ENCODE measurements at regions not wholly inside any gene's neighbourhood (a gene's known extent, or its start where the extent isn't known, plus 50 kb on each side); places are given as distances from the start of the nearest gene placed in this dataset.

- Histone ChIP-seq H3K9ac (ENCODE audit: insufficient read depth, low read depth, low read length) (no peak overlapping the region), H3K4me3 (replicated peaks in 1 of 3; ENCODE audit: insufficient read depth in 1 of 3, low read depth in 2 of 3, low read length in 3 of 3) (no peak overlapping the region), H3K27me3 (ENCODE audit: control insufficient read depth in 1 of 2, insufficient read depth in 2 of 2, low read length in 2 of 2) (no peaks in the 10 kb centered on the region), H2AFZ (ENCODE audit: low read length) (no peak overlapping the region), H3K9me3 (ENCODE audit: low read length) (no peaks in the 10 kb centered on the region), H3K4me2 (ENCODE audit: low read depth, low read length) (no peak overlapping the region), H3K27ac (ENCODE audit: extremely low read length, insufficient read depth, low read length) (no peak overlapping the region), H3K36me3 (replicated peaks in 1 of 2; ENCODE audit: control insufficient read depth in 1 of 2, insufficient read depth in 2 of 2, low read length in 2 of 2) (no peaks in the 10 kb centered on the region), H3K79me2 (ENCODE audit: insufficient read depth, low read length) (no peaks in the 10 kb centered on the region), H3K4me1 (ENCODE audit: insufficient read depth, low read length) (no peaks in the 10 kb centered on the region), H4K20me1 (ENCODE audit: insufficient read depth, low read length) (no peaks in the 10 kb centered on the region)
- CTCF ChIA-PET (ENCODE audit: low intra/inter-chr PET ratio, low total read pairs): no interaction called here
- in situ Hi-C loops (cut with HindIII; ENCODE audit: extremely low pct_ligation_motif_present, low pct_unique_long_range_greater_than_20kb) (no loop called here), intact Hi-C loops (cut with micrococcal nuclease; ENCODE audit: unreplicated experiment) (no loop called here)
- ATAC-seq (no peak), DNase-seq (ENCODE audit: low spot score) (no peak), FAIRE-seq (no peak)
- TF ChIP-seq, protein P1, sequence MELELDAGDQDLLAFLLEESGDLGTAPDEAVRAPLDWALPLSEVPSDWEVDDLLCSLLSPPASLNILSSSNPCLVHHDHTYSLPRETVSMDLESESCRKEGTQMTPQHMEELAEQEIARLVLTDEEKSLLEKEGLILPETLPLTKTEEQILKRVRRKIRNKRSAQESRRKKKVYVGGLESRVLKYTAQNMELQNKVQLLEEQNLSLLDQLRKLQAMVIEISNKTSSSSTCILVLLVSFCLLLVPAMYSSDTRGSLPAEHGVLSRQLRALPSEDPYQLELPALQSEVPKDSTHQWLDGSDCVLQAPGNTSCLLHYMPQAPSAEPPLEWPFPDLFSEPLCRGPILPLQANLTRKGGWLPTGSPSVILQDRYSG (CRISPR knock-in tag; IDR thresholded peaks at IDR 0.05): no peak
- no peak for TF ChIP-seq GTF3A (CRISPR knock-in tag; conservative IDR thresholded peaks at IDR 0.05)
- no TSS peak for BruUV-seq (replicated peaks)
- POLR2A ChIA-PET: no interaction called here
- 36% methylated on average over 2 of the region's 2 CpGs for WGBS (ENCODE audit: low lambda C conversion rate)
Observed at GRCh38 chr14:59103396-59103795, 85.1 kb upstream of the DAAM1 start.

- no peak overlapping the region for H3K27ac ChIP-seq (ENCODE audit: extremely low read length, insufficient read depth, low read length)
- WGBS (ENCODE audit: low lambda C conversion rate): 80% methylated on average over 1 of the region's 2 CpGs
- CTCF ChIA-PET (ENCODE audit: low intra/inter-chr PET ratio, low total read pairs): no interaction called here
Observed at GRCh38 chr14:59107819-59108218, 80.6 kb upstream of the DAAM1 start.

More at GRCh38 chr14:59107819-59108218, 80.6 kb upstream of the DAAM1 start:
- Histone ChIP-seq H3K4me1 (ENCODE audit: insufficient read depth, low read length) (no peaks in the 10 kb centered on the region), H3K79me2 (ENCODE audit: insufficient read depth, low read length) (no peaks in the 10 kb centered on the region), H3K27me3 (ENCODE audit: control insufficient read depth in 1 of 2, insufficient read depth in 2 of 2, low read length in 2 of 2) (no peaks in the 10 kb centered on the region), H4K20me1 (ENCODE audit: insufficient read depth, low read length) (no peaks in the 10 kb centered on the region), H3K4me3 (replicated peaks in 1 of 3; ENCODE audit: insufficient read depth in 1 of 3, low read depth in 2 of 3, low read length in 3 of 3) (no peak overlapping the region), H3K9ac (ENCODE audit: insufficient read depth, low read depth, low read length) (no peak overlapping the region), H2AFZ (ENCODE audit: low read length) (no peak overlapping the region), H3K9me3 (ENCODE audit: low read length) (no peaks in the 10 kb centered on the region), H3K4me2 (ENCODE audit: low read depth, low read length) (no peak overlapping the region), H3K36me3 (replicated peaks in 1 of 2; ENCODE audit: control insufficient read depth in 1 of 2, insufficient read depth in 2 of 2, low read length in 2 of 2) (no peaks in the 10 kb centered on the region)
- BruUV-seq (replicated peaks): no TSS peak
- POLR2A ChIA-PET: no interaction called here
- intact Hi-C loops (cut with micrococcal nuclease; ENCODE audit: unreplicated experiment): no loop called here
- ATAC-seq: no peak
- in situ Hi-C loops (cut with HindIII; ENCODE audit: extremely low pct_ligation_motif_present, low pct_unique_long_range_greater_than_20kb): no loop called here
- no peak for DNase-seq (ENCODE audit: low spot score)
- FAIRE-seq: no peak
- no peak for TF ChIP-seq RXRB (CRISPR knock-in tag; IDR thresholded peaks at IDR 0.05; ENCODE audit: borderline replicate concordance)
- TF ChIP-seq, protein P2, sequence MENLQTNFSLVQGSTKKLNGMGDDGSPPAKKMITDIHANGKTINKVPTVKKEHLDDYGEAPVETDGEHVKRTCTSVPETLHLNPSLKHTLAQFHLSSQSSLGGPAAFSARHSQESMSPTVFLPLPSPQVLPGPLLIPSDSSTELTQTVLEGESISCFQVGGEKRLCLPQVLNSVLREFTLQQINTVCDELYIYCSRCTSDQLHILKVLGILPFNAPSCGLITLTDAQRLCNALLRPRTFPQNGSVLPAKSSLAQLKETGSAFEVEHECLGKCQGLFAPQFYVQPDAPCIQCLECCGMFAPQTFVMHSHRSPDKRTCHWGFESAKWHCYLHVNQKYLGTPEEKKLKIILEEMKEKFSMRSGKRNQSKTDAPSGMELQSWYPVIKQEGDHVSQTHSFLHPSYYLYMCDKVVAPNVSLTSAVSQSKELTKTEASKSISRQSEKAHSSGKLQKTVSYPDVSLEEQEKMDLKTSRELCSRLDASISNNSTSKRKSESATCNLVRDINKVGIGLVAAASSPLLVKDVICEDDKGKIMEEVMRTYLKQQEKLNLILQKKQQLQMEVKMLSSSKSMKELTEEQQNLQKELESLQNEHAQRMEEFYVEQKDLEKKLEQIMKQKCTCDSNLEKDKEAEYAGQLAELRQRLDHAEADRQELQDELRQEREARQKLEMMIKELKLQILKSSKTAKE (CRISPR knock-in tag; IDR thresholded peaks at IDR 0.05; ENCODE audit: borderline replicate concordance): no peak
- no peak for TF ChIP-seq ZFP36 (IDR thresholded peaks at IDR 0.05; ENCODE audit: borderline replicate concordance, low read depth, low read length, partially characterized antibody)
- no peak for TF ChIP-seq U2AF2 (IDR thresholded peaks at IDR 0.05; ENCODE audit: low read depth, low read length)
- TF ChIP-seq NCOA2 (CRISPR knock-in tag; IDR thresholded peaks at IDR 0.05): no peak
- TF ChIP-seq ELF4 (CRISPR knock-in tag; IDR thresholded peaks at IDR 0.05; ENCODE audit: borderline replicate concordance): no peak
- no peak for TF ChIP-seq CCDC6 (CRISPR knock-in tag; IDR thresholded peaks at IDR 0.05)
- no peak for TF ChIP-seq ADNP (CRISPR knock-in tag; IDR thresholded peaks at IDR 0.05)
- TF ChIP-seq SNAPC5 (CRISPR knock-in tag; IDR thresholded peaks at IDR 0.05; ENCODE audit: borderline replicate concordance): no peak
- TF ChIP-seq ZFP36L2 (CRISPR knock-in tag; IDR thresholded peaks at IDR 0.05): no peak
- TF ChIP-seq SMYD3 (CRISPR knock-in tag; IDR thresholded peaks at IDR 0.05): no peak

All from HepG2 (cell line).